ENCODE measurements at regions not wholly inside any gene's neighbourhood (a gene's known extent, or its start where the extent isn't known, plus 50 kb on each side); places are given as distances from the start of the nearest gene placed in this dataset.

DNA sequence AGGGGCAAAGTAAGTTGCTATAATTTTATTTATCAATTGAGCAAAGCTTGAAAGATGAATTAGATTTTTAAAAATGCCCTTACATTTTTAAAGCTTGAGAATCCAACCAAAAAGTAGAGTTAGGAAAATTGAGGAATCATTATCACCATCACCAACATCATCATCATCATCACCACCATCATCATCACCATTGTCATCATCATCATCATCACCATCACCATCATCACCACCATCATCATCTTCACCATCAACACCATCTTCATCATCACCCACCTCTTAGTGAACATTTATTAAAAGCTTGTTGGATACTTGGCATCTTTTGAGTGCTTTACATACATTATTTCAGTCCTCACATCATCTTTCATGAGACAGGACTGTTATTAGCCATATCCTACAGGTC is 504.4 kb upstream of the TNP1 start:
- no peak for DNase-seq (ENCODE audit: low read depth)
- H3K4me3 ChIP-seq (ENCODE audit: low read length) = no peak overlapping the region
- H3K36me3 ChIP-seq (ENCODE audit: control insufficient read depth, insufficient read depth, low read length, severe bottlenecking) = no peaks in the 10 kb centered on the region
- H3K9me3 ChIP-seq (ENCODE audit: control insufficient read depth, low read length) = no peaks in the 10 kb centered on the region
- no peak overlapping the region for H3K9ac ChIP-seq (ENCODE audit: low read length)
- no peaks in the 10 kb centered on the region for H3K27me3 ChIP-seq (replicated peaks; ENCODE audit: control insufficient read depth, insufficient read depth, low read length)
- peaks cover 24% of the 10 kb centered on the region for H3K4me1 ChIP-seq (ENCODE audit: control insufficient read depth, insufficient read depth, low read length)

DNA sequence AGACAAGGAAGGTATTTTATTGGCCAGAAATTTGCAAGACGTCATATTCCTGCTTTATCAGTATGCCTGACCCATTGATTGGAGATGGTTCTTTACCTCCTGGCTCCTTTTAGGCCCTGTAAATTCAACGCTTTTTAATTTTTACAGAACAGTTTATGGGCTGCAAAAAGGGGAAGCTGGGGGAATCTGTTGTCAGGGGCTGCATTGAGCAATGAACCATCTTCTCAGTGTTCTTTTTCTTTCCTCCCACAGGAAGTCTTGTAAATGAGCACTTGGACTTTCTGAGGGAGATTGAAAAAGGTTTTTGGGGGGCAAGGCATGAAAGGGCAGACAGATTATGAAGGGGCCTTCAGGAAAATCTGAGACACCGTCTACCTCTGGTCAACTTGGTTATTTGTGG is 503.6 kb upstream of the TNP1 start:
- Histone ChIP-seq H3K36me3 (ENCODE audit: control insufficient read depth, insufficient read depth, low read length, severe bottlenecking) (no peaks in the 10 kb centered on the region), H3K4me3 (ENCODE audit: low read length) (no peak overlapping the region)

DNA sequence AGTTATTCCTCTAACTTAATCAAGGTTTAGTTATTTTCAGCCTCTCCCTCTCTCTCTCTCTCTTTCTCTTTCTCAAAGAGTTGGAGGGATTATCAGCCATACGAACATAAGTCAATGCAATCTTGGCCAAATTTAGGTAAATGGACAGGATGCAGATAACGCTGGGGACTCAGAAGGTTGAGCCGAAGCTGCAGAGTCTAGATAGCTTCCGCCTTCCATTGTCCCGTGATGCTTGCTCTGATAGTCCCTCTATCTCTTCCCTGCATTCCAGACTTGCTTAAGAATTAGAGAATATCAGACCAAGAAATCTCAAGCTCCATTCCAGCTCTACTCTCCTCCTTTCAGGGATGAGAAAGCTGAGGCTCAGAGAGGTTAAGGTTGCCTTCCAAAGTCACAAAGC is 502.8 kb upstream of the TNP1 start:
- peaks cover 27% of the 10 kb centered on the region for H3K4me1 ChIP-seq (ENCODE audit: control insufficient read depth, insufficient read depth, low read length)
- no peaks in the 10 kb centered on the region for H3K27me3 ChIP-seq (replicated peaks; ENCODE audit: control insufficient read depth, insufficient read depth, low read length)
- no peaks in the 10 kb centered on the region for H3K36me3 ChIP-seq (ENCODE audit: control insufficient read depth, insufficient read depth, low read length, severe bottlenecking)
- no peak overlapping the region for H3K4me3 ChIP-seq (ENCODE audit: low read length)
- no peaks in the 10 kb centered on the region for H3K9me3 ChIP-seq (ENCODE audit: control insufficient read depth, low read length)
- DNase-seq (ENCODE audit: low read depth) = no peak
- H3K9ac ChIP-seq (ENCODE audit: low read length) = no peak overlapping the region

More for the DNA sequence above, 503.6 kb upstream of the TNP1 start:
- Histone ChIP-seq H3K9ac (ENCODE audit: low read length) (no peak overlapping the region), H3K27me3 (replicated peaks; ENCODE audit: control insufficient read depth, insufficient read depth, low read length) (no peaks in the 10 kb centered on the region), H3K4me1 (ENCODE audit: control insufficient read depth, insufficient read depth, low read length) (peaks cover 24% of the 10 kb centered on the region), H3K9me3 (ENCODE audit: control insufficient read depth, low read length) (no peaks in the 10 kb centered on the region)
- DNase-seq (ENCODE audit: low read depth) = no peak

DNA sequence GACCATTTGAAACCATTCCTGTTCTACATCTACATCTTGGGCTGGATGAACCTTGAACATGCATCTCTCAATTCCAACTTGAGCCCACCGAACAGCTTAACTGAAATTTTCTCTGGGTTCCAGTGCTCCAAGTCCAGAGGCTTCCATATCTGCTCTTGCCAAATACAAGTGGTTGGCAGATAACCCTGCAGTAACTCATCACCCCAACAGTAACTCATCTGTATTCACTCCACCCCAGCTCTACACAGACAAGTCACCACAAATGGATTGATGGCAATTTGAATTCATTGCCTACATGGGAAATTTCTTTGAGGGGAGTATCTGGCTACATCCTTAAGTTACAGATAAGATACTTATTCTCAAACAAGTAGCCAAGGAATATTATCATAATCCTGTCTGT is 502.4 kb upstream of the TNP1 start:
- H3K4me1 ChIP-seq (ENCODE audit: control insufficient read depth, insufficient read depth, low read length) = peaks cover 31% of the 10 kb centered on the region
- H3K4me3 ChIP-seq (ENCODE audit: low read length) = no peak overlapping the region
- H3K9ac ChIP-seq (ENCODE audit: low read length) = no peak overlapping the region
- no peak for DNase-seq (ENCODE audit: low read depth)
- no peaks in the 10 kb centered on the region for H3K36me3 ChIP-seq (ENCODE audit: control insufficient read depth, insufficient read depth, low read length, severe bottlenecking)
- no peaks in the 10 kb centered on the region for H3K9me3 ChIP-seq (ENCODE audit: control insufficient read depth, low read length)
- H3K27me3 ChIP-seq (replicated peaks; ENCODE audit: control insufficient read depth, insufficient read depth, low read length) = no peaks in the 10 kb centered on the region

DNA sequence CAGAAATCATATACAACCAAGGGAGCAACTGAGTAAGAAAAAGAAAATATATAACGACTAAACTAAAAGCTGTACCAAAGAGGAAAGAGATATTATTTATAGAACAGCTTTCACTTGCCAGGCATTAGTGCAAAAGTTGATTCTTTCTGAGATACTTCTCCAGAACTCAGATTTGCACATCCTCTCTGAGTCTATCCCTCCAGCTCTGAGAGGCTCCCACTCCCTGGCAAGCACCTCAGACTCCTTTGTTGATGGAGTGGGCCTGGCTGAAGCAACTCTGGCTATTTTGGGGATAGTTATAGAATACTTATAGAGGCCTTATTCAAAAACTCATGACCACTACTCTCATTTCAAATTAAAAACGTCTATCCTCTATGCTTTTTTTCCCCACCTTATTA is 501.6 kb upstream of the TNP1 start:
- no peak for DNase-seq (ENCODE audit: low read depth)
- no peaks in the 10 kb centered on the region for H3K27me3 ChIP-seq (replicated peaks; ENCODE audit: control insufficient read depth, insufficient read depth, low read length)
- H3K36me3 ChIP-seq (ENCODE audit: control insufficient read depth, insufficient read depth, low read length, severe bottlenecking) = no peaks in the 10 kb centered on the region
- peaks cover 39% of the 10 kb centered on the region for H3K4me1 ChIP-seq (ENCODE audit: control insufficient read depth, insufficient read depth, low read length)
- peak overlapping the region; percentile 71 for H3K9ac ChIP-seq (ENCODE audit: low read length)
- no peak overlapping the region for H3K4me3 ChIP-seq (ENCODE audit: low read length)
- no peaks in the 10 kb centered on the region for H3K9me3 ChIP-seq (ENCODE audit: control insufficient read depth, low read length)

DNA sequence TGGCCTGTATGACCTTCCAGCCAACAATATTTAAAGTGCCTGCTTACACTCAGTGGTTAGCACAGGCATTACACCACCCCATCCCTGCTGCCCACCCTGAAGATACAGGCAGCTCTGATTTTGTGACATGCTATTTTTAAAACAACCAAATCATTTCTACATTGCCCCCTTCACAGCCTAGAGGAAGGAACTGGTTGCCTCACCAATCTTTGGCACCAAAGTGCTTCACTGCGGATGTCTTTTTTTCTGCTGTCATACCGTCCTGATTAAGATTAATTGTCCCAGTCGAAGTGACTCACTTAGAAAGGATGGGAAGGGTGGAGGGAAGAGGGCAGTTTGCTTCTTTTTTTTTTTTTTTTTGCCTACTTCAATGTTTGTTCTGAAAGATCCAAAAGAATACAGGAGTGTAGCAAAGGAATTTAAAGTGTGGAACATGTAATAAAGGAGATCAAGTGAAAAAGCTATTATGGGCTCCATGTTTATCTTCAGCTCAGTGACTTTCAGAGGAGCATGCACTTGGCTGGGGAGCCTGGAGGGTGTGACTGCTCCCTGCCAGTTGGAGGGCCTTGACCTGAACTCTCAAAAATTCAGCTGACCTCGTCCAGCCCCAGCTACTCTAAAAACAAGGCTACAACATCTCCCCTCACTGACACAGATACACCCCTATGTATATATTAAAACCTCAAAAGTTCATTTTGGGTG is 501.1 kb upstream of the TNP1 start:
- peaks cover 45% of the 10 kb centered on the region for H3K4me1 ChIP-seq (ENCODE audit: control insufficient read depth, insufficient read depth, low read length)
- peak; percentile 61 for DNase-seq (ENCODE audit: low read depth)
- no peak overlapping the region for H3K4me3 ChIP-seq (ENCODE audit: low read length)
- H3K9ac ChIP-seq (ENCODE audit: low read length) = peak overlapping the region; percentile 71
- H3K9me3 ChIP-seq (ENCODE audit: control insufficient read depth, low read length) = no peaks in the 10 kb centered on the region
- H3K36me3 ChIP-seq (ENCODE audit: control insufficient read depth, insufficient read depth, low read length, severe bottlenecking) = no peaks in the 10 kb centered on the region
- no peaks in the 10 kb centered on the region for H3K27me3 ChIP-seq (replicated peaks; ENCODE audit: control insufficient read depth, insufficient read depth, low read length)

DNA sequence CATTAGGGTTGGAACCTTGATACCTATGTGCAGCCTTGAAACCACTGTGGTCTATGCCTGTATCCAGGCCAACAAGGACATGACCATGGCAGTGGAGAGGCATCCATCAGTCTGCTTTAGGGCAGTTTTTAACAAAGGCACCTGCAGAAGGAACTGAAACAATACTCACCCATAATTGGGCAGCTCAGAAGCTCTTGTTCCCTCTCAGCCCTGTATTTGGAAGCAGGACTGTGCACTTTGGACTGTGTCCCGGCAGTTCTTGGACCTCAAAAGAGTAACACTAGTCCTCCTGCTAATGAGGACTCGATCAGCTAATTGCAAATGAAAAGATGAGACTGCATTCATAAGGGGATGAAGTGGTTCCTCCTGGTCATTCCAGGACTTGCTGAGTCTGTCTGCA is 500.2 kb upstream of the TNP1 start:
- DNase-seq (ENCODE audit: low read depth) = no peak
- no peak overlapping the region for H3K9ac ChIP-seq (ENCODE audit: low read length)

DNA sequence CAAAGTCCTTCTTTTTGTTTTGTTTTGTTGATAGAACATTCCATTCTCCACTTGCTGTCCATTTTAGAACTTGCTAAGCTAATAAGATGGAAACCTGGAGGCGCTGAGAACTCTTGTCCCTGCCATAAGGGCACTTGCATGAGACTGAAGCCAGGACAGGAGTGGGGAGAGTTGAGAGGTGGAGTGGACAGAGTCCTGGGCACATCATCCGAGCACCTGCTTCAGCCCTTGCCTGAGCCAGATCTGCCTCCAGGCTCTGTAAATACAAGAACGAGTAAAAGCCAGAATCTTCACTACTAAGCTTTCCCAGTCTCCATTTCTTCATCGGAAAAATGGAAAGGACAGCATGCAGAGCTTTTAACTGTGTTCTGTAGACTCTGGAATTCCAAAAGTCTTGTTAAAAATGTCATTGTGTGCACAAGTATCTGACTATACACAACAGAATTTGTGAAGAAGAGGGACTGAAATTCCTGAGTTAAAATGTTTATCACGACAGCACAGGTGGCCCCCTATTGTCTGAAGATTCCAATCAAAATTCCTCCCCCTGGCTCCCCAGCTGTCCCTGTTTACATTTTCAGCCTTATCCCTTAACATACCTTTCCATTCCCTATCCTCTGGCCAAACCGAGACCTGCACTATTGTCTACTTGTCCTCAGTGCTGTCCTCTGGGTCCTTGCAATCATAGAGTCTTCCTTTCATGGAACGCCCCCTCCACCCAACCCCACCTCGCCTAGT is 498.2 kb upstream of the TNP1 start:
- DNase-seq (ENCODE audit: low read depth) = peak; percentile 9
- Histone ChIP-seq H3K4me3 (ENCODE audit: low read length) (no peak overlapping the region), H3K9me3 (ENCODE audit: control insufficient read depth, low read length) (no peaks in the 10 kb centered on the region), H3K27me3 (replicated peaks; ENCODE audit: control insufficient read depth, insufficient read depth, low read length) (no peaks in the 10 kb centered on the region), H3K36me3 (ENCODE audit: control insufficient read depth, insufficient read depth, low read length, severe bottlenecking) (no peaks in the 10 kb centered on the region), H3K9ac (ENCODE audit: low read length) (no peak overlapping the region), H3K4me1 (ENCODE audit: control insufficient read depth, insufficient read depth, low read length) (peaks cover 45% of the 10 kb centered on the region)

More for the DNA sequence above, 500.2 kb upstream of the TNP1 start:
- H3K27me3 ChIP-seq (replicated peaks; ENCODE audit: control insufficient read depth, insufficient read depth, low read length) = no peaks in the 10 kb centered on the region
- no peaks in the 10 kb centered on the region for H3K36me3 ChIP-seq (ENCODE audit: control insufficient read depth, insufficient read depth, low read length, severe bottlenecking)
- H3K4me1 ChIP-seq (ENCODE audit: control insufficient read depth, insufficient read depth, low read length) = peaks cover 45% of the 10 kb centered on the region
- H3K9me3 ChIP-seq (ENCODE audit: control insufficient read depth, low read length) = no peaks in the 10 kb centered on the region
- H3K4me3 ChIP-seq (ENCODE audit: low read length) = no peak overlapping the region

DNA sequence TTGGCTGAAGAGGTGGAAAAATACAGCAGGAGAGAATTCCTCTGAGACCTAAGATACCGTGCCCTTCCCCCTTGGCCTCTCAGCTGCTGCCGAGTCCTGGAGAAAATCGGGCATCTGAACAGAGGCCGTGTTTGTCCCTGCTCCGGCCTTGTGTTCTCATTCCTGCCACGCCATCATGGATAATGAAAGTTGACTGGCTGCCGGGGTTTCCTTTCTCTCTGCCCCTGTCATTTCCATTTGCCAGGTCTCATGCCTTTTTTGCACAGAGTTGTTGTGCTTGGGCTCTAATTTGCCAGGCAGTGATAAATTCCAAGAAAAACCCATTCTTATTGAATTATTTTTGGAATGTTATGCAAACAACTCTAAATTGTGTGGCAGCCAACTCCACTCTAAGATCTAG is 496.9 kb upstream of the TNP1 start:
- H3K27me3 ChIP-seq (replicated peaks; ENCODE audit: control insufficient read depth, insufficient read depth, low read length) = no peaks in the 10 kb centered on the region
- peak; percentile 84 for DNase-seq (ENCODE audit: low read depth)
- no peaks in the 10 kb centered on the region for H3K9me3 ChIP-seq (ENCODE audit: control insufficient read depth, low read length)
- H3K4me1 ChIP-seq (ENCODE audit: control insufficient read depth, insufficient read depth, low read length) = peaks cover 39% of the 10 kb centered on the region
- peak overlapping the region; percentile 38 for H3K4me3 ChIP-seq (ENCODE audit: low read length)
- peak overlapping the region; percentile 53 for H3K9ac ChIP-seq (ENCODE audit: low read length)
- H3K36me3 ChIP-seq (ENCODE audit: control insufficient read depth, insufficient read depth, low read length, severe bottlenecking) = no peaks in the 10 kb centered on the region

DNA sequence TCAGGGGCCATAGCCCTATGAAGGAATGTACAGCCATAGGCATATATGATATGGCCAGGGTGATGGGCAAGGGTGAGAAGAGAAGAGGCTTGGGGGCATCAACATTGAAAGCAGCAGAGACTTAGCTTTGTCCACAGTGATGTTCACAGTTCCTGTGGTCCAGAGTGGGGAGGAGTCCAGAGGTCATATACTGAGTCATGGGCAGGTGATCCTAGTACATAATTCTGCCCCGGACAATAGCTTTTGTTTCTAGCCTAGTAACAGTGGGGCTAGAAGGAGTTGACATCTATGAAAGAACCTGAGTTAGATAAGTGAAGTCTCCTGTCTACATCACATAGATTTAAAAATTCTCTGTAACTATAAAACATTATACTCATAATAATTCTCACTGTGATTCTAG is 496.3 kb upstream of the TNP1 start:
- H3K36me3 ChIP-seq (ENCODE audit: control insufficient read depth, insufficient read depth, low read length, severe bottlenecking) = no peaks in the 10 kb centered on the region
- no peak for DNase-seq (ENCODE audit: low read depth)
- peaks cover 33% of the 10 kb centered on the region for H3K4me1 ChIP-seq (ENCODE audit: control insufficient read depth, insufficient read depth, low read length)
- no peak overlapping the region for H3K4me3 ChIP-seq (ENCODE audit: low read length)
- H3K27me3 ChIP-seq (replicated peaks; ENCODE audit: control insufficient read depth, insufficient read depth, low read length) = no peaks in the 10 kb centered on the region
- H3K9ac ChIP-seq (ENCODE audit: low read length) = peak overlapping the region; percentile 53
- H3K9me3 ChIP-seq (ENCODE audit: control insufficient read depth, low read length) = no peaks in the 10 kb centered on the region

DNA sequence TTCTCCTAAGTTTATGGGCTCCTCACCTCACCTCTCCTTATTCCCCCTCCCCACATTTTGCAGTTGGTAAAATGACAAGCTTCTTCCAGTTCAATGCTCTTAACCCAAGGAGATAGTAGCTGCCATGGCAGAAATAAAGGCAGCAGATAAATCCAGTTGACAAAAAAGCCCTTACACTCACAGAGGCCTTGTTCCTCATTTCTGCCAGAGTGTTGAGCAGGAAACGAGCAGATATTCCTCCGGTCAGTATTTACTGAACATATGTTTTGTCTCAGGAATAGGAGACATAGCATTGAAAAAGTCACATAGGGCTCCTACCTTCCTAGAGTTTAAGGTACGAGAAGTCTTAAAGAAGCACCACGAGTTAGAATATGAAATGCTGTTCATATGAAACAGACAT is 493.7 kb upstream of the TNP1 start:
- Histone ChIP-seq H3K36me3 (ENCODE audit: control insufficient read depth, insufficient read depth, low read length, severe bottlenecking) (no peaks in the 10 kb centered on the region), H3K9me3 (ENCODE audit: control insufficient read depth, low read length) (peaks cover 3% of the 10 kb centered on the region), H3K27me3 (replicated peaks; ENCODE audit: control insufficient read depth, insufficient read depth, low read length) (no peaks in the 10 kb centered on the region), H3K4me3 (ENCODE audit: low read length) (no peak overlapping the region), H3K9ac (ENCODE audit: low read length) (no peak overlapping the region), H3K4me1 (ENCODE audit: control insufficient read depth, insufficient read depth, low read length) (peaks cover 21% of the 10 kb centered on the region)
- DNase-seq (ENCODE audit: low read depth) = no peak

Measured in adipocyte (in vitro differentiated cells).